Uterus (tissue), 3 donors: ENCODE measurements at regions not wholly inside any gene's neighbourhood (a gene's known extent, or its start where the extent isn't known, plus 50 kb on each side); places are given as distances from the start of the nearest gene placed in this dataset.

Experiments
- DNase-seq, 2 donors: peaks; one replicate each; pipeline ENCODE4 v3.0.0-alpha.2; 2019 to 2020
- H3K27ac ChIP-seq, 2 donors: fragments of 200-600 bp; sonication (generic); 1 replicate in 1 of 2; 2 replicates in 1 of 2; pipeline ENCODE4 v1.5.1; 2016 to 2018
- H3K27me3 ChIP-seq, 2 donors: fragments of 200-600 bp; sonication (generic); one replicate each; pipeline ENCODE4 v1.5.1; 2018 to 2019; ENCODE audit warnings: control low read depth in 1 of 2
- H3K36me3 ChIP-seq, 2 donors: fragments of 200-600 bp; sonication (generic); one replicate each; pipeline ENCODE4 v1.5.1; 2019; ENCODE audit warnings: control low read depth in 1 of 2
- H3K4me1 ChIP-seq, 2 donors: fragments of 200-600 bp; sonication (generic); one replicate each; pipeline ENCODE4 v1.5.1; 2018 to 2019; ENCODE audit warnings: control low read depth in 1 of 2
- H3K4me3 ChIP-seq, 2 donors: fragments of 200-600 bp; sonication (generic); 1 replicate in 1 of 2; 2 replicates in 1 of 2; pipeline ENCODE4 v1.5.1; 2018 to 2019; ENCODE audit warnings: mild to moderate bottlenecking in 1 of 2
- H3K9me3 ChIP-seq, 2 donors: fragments of 200-600 bp; sonication (generic); one replicate each; pipeline ENCODE4 v1.5.1; 2019; ENCODE audit warnings: control low read depth in 1 of 2
- POLR2A ChIP-seq, 2 donors: fragments of 450-650 bp; IDR thresholded peaks; one replicate each; pipeline ENCODE4 v1.6.1; 2016; ENCODE audit warnings: antibody characterized with exemption in 2 of 2, mild to moderate bottlenecking in 1 of 2, moderate library complexity in 1 of 2
- intact Hi-C: fragments of 100-400 bp; cut with DNase I; formaldehyde crosslinking; loops from one replicate; pipeline ENCODE4 v1.15.1; 2023; ENCODE audit warnings: low total_unique reads
- TF ChIP-seq, protein P1 (sequence below), 4 experiments: fragments of 200-600 bp in 2 of 4; fragments of 450-650 bp in 2 of 4; sonication (generic) in 2 of 4; IDR thresholded peaks; one replicate each; pipeline ENCODE4 v1.5.1; 2016 to 2019; ENCODE audit warnings: antibody characterized with exemption in 4 of 4, mild to moderate bottlenecking in 2 of 4, moderate library complexity in 1 of 4
- donor health status: DM: yes; HTN: yes; CAD: no.

- Histone ChIP-seq H3K36me3 (no peaks in the 10 kb centered on the region), H3K27ac (no peak overlapping the region)
Observed at GRCh38 chr13:91115776-91116175, 231.7 kb upstream of the MIR17HG start.

DNA sequence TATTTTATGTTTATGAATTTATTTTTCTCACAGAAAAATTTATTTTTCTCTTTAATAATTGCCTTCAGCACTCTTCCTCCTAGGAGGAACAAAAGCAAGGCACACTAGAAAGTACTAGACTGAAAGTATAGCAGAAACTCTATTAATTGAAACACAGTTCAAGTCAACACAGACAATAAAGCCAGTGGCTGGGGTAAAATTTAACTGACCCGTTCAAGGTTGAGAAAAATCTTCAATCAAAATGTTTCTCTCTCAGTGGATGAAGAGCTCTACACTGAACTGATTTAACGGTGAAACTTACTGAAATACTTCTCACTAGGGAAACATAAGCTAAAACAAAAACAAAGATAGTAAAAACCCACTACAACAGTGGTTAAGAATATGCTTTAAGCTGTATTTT, 230.1 kb upstream of the MIR17HG start:
- H3K4me1 ChIP-seq = no peaks in the 10 kb centered on the region
- no peaks in the 10 kb centered on the region for H3K36me3 ChIP-seq
- DNase-seq = no peak
- H3K27me3 ChIP-seq = peaks cover 0 to 2% of the 10 kb centered on the region in 2 donors
- H3K27ac ChIP-seq = no peak overlapping the region
- TF ChIP-seq POLR2A (IDR thresholded peaks at IDR 0.05) = no peak
- TF ChIP-seq, protein P1, sequence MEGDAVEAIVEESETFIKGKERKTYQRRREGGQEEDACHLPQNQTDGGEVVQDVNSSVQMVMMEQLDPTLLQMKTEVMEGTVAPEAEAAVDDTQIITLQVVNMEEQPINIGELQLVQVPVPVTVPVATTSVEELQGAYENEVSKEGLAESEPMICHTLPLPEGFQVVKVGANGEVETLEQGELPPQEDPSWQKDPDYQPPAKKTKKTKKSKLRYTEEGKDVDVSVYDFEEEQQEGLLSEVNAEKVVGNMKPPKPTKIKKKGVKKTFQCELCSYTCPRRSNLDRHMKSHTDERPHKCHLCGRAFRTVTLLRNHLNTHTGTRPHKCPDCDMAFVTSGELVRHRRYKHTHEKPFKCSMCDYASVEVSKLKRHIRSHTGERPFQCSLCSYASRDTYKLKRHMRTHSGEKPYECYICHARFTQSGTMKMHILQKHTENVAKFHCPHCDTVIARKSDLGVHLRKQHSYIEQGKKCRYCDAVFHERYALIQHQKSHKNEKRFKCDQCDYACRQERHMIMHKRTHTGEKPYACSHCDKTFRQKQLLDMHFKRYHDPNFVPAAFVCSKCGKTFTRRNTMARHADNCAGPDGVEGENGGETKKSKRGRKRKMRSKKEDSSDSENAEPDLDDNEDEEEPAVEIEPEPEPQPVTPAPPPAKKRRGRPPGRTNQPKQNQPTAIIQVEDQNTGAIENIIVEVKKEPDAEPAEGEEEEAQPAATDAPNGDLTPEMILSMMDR (IDR thresholded peaks at IDR 0.05) = no peak
- H3K4me3 ChIP-seq = no peak overlapping the region
- H3K9me3 ChIP-seq = no peaks in the 10 kb centered on the region
- intact Hi-C loops = no loop called here

More at GRCh38 chr13:91115776-91116175, 231.7 kb upstream of the MIR17HG start:
- DNase-seq = no peak
- H3K27me3 ChIP-seq = peaks cover 0 to 2% of the 10 kb centered on the region in 2 donors
- H3K4me1 ChIP-seq = no peaks in the 10 kb centered on the region
- H3K9me3 ChIP-seq = no peaks in the 10 kb centered on the region
- intact Hi-C loops = no loop called here
- TF ChIP-seq, protein P1 (IDR thresholded peaks at IDR 0.05) = no peak
- no peak for TF ChIP-seq POLR2A (IDR thresholded peaks at IDR 0.05)
- no peak overlapping the region for H3K4me3 ChIP-seq

DNA sequence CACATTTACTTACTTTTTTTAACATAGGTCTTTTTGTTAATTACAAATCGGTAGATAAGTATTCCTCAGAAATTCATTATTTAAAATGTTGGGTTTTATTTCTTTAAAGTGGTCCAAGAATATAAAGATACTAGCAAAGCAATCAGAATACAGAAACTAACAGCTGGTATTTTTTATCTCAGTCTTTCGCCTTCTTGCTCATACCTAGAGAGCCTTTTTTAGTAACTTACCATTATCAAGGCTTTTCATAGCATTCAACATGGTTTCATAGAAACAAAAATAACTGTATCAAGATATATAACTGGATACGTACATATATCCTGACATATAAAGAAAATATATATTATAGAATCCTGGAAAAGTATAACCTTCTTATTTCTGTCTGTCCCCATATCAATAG, 227.8 kb upstream of the MIR17HG start:
- Histone ChIP-seq H3K27me3 (peaks cover 0 to 2% of the 10 kb centered on the region in 2 donors), H3K36me3 (no peaks in the 10 kb centered on the region), H3K4me1 (no peaks in the 10 kb centered on the region), H3K9me3 (no peaks in the 10 kb centered on the region), H3K27ac (no peak overlapping the region), H3K4me3 (no peak overlapping the region)
- no peak for TF ChIP-seq POLR2A (IDR thresholded peaks at IDR 0.05)
- TF ChIP-seq, protein P1 (IDR thresholded peaks at IDR 0.05) = no peak
- intact Hi-C loops = no loop called here
- no peak for DNase-seq

GRCh38 chr13:91122766-91123165, 224.7 kb upstream of the MIR17HG start:
- H3K9me3 ChIP-seq = no peaks in the 10 kb centered on the region
- peaks cover 0 to 2% of the 10 kb centered on the region in 2 donors for H3K27me3 ChIP-seq
- no peak for DNase-seq
- intact Hi-C loops = no loop called here
- H3K36me3 ChIP-seq = no peaks in the 10 kb centered on the region
- no peak for TF ChIP-seq POLR2A (IDR thresholded peaks at IDR 0.05)
- TF ChIP-seq, protein P1 (IDR thresholded peaks at IDR 0.05) = no peak
- no peaks in the 10 kb centered on the region for H3K4me1 ChIP-seq
- H3K4me3 ChIP-seq = no peak overlapping the region
- no peak overlapping the region for H3K27ac ChIP-seq

DNA sequence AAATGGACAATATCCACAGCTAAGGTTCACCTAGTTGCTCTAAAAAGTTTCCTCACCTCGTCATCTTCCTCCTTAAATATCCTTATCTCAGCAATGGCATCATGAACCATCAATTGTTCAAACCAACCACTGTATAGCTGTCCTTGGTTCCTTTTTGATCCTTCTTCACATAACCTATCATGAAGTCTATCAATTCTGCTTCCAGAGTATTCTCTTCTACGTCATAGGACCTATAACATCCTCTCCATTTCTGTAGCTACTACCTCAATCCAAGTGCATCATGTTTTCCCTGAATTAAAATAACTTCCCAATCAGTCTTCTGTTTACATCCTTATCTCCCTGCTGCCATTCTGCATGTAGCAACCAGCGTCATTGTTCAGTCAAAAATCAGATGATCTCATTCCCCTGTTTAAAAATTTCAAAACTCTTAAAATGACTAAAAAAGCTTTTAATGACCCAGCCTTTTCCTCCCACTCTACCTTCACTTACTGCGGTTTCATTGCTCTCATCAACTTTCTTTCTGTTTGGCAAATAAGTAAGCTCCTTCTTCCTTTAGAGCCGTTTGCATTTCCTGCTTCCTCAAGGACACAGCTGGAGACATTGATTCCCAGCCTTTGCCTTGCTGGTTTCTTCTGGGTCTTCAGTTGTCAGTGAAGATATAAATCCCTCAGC, 223.9 kb upstream of the MIR17HG start:
- Histone ChIP-seq H3K4me1 (no peaks in the 10 kb centered on the region), H3K27ac (no peak overlapping the region), H3K27me3 (peaks cover 0 to 2% of the 10 kb centered on the region in 2 donors), H3K36me3 (no peaks in the 10 kb centered on the region), H3K9me3 (no peaks in the 10 kb centered on the region), H3K4me3 (no peak overlapping the region)
- intact Hi-C loops = no loop called here
- TF ChIP-seq, protein P1 (IDR thresholded peaks at IDR 0.05) = no peak
- TF ChIP-seq POLR2A (IDR thresholded peaks at IDR 0.05) = no peak
- DNase-seq = no peak
